ENCODE measurements at regions not wholly inside any gene's neighbourhood (a gene's known extent, or its start where the extent isn't known, plus 50 kb on each side); places are given as distances from the start of the nearest gene placed in this dataset.

DNA sequence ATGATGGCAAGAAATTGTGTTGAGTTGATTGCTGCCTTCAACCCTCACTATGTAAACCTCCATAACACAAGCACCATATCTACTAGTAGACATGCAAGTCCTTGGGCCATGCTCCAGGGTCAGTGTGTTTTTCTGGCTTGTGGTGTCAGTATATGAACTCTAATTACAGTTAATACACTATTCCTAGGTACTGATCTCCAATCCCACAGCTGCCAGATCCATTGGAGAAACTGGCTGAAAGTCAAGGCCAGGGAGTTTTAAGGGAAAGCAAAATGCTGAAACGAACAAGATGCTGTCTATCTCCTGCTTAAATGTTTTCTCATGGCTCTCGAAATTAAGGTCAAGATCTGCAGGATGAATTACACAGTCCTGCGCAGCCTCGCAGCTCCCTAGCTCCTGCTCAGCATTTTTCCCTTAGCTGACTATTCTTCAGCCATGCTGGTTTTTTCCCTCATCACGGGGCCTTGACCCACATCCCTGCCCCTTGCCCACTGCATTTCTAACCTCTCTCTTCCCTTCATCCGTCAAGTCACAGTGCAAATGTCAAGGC, 425.0 kb upstream of the ADAMTS9 start:
- no peak for DNase-seq (ENCODE audit: low spot score)

DNA sequence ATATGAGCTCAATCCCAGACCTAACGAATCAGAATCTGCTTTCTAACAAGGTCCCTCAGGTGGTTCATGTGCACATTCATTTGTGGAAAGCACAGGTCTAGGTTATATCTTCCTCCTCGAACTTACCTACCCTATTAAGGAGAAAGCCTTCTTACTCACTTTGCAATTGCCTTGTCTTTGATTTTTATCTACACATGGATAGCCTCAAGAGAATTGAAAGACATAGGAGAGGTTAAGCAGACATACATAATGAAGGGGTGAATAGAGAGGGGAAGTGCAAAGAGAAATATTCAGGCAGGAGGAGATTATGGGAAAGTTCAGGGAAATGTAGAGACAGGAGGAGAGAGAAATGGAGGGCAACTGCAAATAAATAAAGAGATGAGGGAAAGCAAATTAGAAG, 422.9 kb upstream of the ADAMTS9 start:
- DNase-seq (ENCODE audit: low spot score), result no peak

DNA sequence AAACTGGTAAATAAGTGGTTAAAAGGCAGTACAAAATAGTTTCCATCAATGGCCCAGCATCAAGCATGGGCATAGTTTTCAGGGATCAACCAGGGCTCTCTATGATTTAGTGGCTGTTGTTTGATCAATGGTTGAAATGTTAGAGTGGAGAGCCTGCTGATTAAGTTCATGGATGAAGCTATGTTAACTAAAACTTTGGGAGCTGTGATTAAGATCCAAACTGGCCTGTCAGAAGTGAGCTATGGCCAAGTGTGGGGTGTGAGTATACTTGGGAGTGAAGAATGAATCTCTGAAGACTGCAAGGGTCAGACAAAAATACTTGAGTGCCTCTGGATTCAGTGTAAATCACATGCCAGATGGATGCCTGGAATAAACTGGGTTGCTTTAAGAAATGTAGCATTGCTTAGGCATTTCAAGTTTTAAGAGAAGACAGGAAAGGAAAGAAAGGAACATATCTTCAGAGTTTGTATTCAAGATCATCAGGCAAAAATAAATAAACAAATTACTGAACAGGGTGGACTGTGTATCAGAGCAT, 422.2 kb upstream of the ADAMTS9 start:
- DNase-seq (ENCODE audit: low spot score), result no peak

DNA sequence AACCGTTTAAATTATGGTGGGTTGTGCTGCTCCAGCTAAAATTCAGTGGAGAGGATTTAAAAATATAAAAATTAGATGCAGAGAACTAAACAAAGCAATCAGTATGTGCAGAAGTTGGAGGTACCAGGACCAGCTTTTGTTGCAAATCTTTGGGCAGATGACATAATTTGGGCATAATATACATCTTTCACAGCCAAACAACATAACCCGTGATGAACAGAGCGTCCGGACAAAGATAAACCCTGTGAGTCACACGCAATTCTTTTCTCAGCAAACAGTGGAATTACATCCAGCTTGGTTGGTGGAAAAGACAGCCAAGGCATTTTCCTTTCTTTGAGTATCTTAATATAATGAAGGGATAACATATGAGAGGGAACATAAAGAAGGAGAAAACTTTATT, 419.4 kb upstream of the ADAMTS9 start:
- peak; percentile 43 for DNase-seq (ENCODE audit: low spot score)

DNA sequence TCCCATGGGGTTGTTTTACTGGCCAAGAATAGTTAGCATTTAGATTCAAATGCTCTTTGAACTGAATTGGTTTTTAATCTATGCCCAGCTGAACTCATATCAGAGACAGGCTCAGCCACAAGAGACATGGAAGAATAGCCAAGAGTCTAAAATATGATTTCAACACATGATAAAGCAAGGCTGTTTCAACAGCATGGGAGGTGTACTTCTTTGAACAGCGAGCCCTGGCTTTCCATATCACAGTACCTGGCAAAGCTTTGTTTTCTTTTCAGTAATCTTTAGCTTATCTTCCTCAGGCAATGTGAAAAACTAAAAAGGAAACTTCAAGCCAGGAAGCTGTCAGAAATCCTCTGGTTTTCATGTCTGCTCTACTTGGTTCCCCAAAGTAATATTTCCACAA, 413.6 kb upstream of the ADAMTS9 start:
- DNase-seq (ENCODE audit: low spot score), result no peak

DNA sequence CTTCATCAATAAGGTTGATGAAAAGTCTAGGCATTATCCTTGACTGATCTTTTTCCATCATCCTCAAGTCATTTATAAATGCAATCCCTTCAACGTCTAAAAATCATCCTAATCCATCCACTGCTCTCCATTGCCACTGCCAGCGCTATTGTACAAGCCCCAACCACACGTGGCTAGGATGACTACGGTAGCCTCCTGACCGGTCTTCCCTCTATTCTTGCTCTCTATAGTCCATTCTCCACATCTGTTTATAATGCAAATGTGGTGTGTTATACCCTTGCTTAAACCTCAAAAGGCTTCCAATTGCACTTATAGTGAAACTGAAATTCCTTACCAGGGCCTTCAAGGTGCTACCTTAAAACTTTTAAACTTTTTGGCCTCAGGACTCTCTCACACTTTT, 410.6 kb upstream of the ADAMTS9 start:
- no peak for DNase-seq (ENCODE audit: low spot score)

DNA sequence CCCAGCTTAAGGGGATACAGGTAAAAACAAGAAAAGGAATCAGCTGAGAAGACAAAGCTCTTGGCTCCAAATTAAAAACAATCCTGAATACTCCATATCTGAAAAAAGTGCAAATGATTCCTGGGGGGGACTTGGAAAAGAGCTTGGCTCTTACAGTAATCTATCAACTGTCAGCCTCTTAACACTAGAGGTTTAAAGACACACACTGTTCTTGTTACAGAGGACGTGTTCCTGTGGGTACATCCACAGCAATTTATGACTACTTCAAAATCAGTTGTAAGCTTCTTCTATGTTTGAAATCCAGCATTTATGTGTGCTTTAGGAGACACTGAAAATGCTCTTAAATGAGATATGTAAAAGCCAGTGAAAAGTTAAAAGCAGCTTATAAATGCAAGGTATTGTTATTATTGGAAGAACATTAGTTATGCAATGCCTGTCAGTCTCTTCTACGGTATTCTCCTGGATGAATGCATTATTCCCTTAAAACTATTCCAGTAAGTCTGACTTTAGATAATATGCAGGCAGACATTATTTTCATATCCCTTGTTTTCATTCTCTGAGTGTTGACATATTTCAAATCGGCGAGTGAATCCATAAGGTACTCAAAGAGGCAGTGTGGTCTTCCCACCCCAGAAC, 408.4 kb upstream of the ADAMTS9 start:
- DNase-seq (ENCODE audit: low spot score), result no peak

DNA sequence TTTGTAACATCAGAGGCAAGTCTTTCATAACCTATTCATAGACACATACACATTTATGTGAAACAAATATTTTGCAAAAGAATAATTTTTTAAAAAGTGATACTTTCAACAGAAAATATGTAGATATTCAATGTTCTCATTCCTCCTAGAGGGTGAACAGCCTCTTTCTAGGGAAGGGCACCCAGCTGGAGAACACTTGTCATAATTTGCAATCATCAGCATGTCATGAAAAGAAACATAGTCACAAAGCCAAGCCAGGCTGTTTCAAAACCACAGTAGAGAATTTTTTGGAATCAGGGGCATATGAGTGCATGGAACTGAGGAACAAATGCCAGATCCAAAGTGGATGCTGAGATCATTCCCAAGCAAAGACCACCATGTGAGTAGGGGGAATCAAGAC, 406.9 kb upstream of the ADAMTS9 start:
- no peak for DNase-seq (ENCODE audit: low spot score)

DNA sequence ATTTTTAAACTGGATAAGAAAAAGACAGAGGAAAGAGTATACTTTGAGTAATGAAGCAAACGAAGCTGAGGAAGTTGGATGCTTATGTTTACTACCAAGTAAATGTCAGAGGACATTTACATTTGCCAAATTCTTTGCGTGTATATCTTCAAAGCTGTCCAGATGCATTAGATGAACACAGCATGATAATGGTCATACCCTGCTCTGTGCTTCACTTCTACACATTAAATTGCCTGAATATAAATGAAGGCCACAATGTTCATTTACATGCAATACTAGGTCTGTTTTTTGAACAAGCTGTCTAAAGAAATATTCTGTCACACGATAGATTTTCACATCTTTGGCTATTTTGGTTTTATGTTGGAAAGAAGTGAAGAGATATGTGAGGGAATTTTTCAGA, 405.8 kb upstream of the ADAMTS9 start:
- no peak for DNase-seq (ENCODE audit: low spot score)

DNA sequence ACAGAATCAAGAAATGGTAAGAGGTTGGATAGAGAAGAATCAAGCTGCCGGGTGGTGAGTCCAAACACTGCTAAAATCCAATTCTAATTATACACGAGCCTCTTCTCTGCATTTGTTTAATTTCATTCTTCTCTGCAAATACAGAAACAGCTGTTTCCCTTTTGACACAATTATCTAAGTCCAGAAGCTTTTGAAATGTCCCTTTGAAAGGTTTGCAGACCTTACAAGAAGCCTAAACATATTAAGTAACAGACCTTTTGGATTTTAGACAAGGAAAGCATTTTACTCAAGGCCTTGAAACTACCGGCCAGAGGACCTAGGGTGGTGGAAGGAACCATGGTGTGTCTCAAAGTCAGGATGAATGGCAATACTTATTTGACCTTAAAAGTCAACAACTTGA, 403.8 kb upstream of the ADAMTS9 start:
- no peak for DNase-seq (ENCODE audit: low spot score)

DNA sequence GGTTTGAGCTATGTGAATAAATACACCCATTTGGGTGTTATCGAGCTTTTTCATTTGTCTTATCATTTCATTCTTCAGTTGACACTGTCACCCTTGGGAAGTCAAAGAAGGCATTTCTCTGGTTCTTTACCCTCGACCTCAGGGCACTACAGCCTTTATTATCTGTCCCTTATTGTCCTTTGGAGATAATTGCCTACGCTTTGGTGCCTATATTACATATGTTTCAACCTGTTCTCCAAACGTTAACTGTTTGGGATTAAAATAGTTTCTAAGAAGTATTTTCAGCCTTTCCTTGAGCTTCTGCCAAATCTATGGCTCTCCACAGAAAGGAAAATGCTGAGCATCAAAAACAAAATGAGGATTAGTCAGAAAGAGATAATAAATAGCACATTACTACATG, 395.4 kb upstream of the ADAMTS9 start:
- DNase-seq (ENCODE audit: low spot score), result peak; percentile 9

DNA sequence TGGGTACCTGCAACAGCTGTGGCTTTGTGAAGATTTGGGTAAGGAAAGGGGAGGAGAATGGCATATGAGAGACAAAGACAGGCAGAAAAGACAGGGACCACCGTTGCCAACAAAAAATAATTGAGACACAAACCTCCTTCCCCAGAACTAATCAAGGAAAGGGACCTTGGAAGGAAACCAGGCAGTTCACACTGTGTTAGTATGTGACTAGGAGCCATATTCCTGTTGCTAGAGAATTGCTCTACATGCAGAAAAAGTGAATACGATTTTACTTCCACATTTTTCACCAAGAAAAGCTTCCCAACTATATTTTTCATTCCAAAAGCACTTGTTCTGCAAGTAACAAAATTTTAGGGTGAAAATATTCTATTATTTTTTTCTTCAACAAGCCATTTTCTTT, 393.7 kb upstream of the ADAMTS9 start:
- DNase-seq (ENCODE audit: low spot score), result no peak

DNA sequence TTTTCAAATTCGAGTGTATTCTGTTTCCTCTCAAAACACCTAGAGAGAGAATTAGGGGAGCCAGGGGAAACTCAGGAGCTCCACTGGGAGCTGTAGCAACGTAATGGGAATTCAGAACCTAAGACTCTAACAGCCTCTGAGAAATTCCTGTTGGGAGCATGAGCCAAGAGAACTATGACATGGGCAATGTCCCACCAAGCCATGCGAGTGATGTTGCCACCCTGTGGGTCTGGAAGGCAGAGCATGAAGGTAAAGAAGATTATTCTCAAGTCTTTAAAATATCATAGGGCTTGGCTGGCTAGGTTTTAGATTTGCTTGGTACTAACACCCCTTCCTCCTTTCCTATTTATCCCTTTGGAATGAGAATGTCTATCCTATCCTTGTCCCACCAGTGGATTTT, 392.6 kb upstream of the ADAMTS9 start:
- DNase-seq (ENCODE audit: low spot score), result no peak

DNA sequence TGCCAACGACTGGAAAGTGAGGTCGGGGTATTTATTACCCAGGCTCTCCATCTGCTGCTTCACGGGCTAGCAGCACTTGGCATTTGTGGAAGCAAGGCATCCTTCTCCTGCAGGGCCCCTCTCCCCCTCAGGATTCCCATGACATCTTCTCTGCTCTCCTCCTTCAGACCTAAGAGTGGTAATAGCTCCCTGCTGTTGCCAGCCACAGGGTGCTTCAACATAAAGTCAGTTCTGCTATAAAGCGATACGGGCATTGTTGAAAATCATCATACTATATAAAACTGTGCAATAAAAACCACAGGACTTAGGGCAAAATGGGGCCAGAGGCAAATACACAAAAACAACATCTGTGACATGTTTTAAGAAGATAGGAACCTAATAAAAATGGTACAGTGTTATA, 391.8 kb upstream of the ADAMTS9 start:
- no peak for DNase-seq (ENCODE audit: low spot score)

DNA sequence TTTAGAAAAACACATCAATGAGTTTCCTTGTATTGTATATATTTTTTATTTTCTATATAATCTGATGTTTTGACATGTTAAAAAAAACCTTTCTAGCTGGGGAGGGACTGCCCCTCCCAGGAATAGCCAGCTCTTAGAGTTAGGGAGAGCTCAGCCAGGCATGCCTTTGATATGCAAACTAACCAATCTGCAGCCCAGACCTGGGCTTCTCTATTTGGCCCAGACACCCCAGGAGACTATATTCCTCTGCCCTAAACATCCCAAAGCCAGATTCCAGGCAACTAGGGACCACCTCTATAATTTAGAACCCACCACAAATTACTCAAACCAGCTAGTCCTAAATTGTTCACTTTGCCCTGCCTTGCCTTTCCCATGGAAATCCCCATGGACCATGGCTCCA, 390.9 kb upstream of the ADAMTS9 start:
- no peak for DNase-seq (ENCODE audit: low spot score)

DNA sequence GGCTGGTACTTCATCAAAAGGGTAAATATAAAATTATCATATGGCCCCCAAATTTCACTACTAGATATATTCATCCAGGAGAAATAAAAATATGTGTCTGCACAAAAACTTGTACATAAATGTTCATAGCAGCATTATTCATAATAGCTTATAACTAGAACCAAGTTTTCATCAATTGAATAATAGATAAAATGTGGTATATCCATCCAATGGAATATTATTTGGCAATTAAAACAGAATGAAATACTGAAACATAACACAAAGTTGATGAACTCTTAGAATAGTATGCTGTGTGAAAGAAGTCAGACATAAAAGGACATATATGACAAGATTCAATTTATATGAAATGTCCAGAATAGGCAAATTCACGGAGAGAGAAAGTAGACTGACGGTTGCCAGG, 389.3 kb upstream of the ADAMTS9 start:
- DNase-seq (ENCODE audit: low spot score), result no peak

DNA sequence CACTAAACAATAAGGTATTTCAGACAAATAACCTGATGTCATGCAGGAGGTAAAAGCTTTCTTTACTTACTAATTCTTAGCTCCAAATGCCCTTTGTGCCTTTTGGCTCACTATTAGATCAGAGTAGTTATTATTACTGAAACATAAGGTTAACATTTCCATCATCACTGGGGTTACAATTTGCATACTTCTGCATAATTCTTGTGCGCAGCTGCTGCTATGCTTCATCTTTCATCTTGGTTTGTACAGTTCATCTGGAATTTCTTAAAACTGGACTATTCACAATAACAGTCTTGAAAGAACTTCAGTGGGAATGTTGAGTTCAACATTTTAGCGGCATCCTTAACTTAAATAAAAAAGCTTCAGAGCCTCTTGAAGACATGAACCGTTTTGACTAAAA, 383.2 kb upstream of the ADAMTS9 start:
- DNase-seq (ENCODE audit: low spot score), result no peak

DNA sequence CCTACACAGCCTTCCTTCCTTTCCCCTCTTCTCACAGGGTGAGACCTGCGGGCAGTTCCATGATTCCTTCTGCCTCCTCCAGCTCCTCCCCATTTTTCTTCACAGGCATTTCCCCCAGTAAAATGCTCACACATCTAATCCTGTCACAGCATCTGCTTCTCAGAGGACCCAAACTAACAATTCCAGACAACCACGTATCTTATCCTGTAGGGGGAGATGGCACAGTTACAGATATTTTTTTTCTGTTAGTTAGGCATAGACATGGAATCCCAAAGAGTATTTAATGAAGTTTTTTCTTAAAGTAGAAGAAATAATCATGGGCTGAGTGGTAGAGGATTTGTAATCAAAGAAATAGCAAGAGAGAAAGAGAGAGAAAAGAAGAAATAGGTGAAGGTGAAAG, 373.1 kb upstream of the ADAMTS9 start:
- no peak for DNase-seq (ENCODE audit: low spot score)

DNA sequence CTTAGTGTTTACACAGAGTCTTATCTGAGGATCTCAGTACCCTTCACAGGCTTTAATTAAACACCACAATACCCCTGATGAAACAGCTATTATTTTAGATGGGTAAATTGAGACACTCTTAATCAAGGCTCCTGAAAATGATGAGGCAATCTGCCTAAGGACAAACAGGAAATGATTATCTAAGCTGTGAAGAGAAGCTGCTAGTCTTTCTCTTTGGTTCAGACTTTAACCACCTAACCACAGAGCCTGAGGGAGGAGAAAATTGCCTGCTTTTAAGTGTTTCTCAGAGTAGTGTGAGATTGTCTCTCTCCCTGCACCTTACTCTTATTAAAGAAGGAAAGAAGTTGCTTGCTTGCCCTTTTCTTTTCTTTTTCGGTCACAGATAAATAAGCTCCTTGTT, 364.3 kb upstream of the ADAMTS9 start:
- peak; percentile 7 for DNase-seq (ENCODE audit: low spot score)

DNA sequence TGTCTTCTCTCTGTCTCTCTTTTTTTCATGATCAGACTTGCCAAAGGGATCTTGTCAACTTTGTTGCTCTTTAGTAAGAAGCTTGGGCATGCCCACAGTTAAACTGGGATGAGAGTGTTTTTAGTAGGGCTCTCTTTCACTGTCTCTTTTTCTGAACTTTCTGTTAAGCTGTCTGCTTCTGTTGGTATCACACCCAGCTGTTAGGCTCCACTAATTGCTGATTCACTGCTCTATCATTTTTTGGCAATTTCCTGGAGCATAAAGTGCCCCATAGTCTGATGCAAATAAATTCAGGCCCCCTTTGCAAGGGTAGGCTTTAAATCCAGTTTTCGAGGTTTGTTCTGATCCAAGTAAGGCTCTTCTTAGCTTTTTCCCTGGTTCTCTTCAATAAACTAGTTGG, 360.4 kb upstream of the ADAMTS9 start:
- DNase-seq (ENCODE audit: low spot score), result no peak

DNA sequence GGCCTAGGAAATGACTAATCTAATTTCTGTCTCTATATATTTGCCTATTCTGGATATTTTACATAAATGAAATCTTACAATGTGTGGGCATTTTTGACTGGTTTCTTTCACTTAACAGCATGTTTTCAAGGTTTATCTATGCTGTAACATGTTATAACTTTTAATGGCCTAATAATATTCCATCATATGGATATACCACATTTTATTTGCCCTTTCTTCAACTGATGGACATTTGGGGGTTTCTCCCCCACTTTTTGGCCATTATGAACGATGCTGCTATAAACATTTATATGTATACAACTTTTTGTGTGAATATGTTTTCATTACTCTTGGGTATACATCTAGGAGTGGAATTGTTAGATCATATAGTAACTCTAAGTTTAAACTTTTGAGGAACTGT, 357.3 kb upstream of the ADAMTS9 start:
- DNase-seq (ENCODE audit: low spot score), result no peak

DNA sequence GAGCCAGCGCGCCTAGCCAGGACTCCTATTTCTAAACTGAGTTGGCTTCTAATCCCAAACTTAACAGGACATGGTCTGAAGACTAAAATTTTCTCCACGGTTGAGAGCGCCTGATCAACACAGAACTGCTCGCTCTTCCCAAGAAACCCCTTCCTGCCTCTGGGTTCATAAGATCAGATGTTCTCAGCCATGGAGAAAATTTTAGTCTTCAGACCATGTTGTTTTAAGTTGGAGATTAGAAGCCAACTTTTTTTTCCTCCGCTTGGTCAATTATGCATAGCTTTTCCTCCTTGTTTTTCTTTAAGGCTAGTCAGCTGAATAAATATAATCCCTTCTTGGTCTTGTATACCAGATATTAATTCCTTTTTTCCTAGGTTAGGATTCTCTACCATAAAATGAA, 356.6 kb upstream of the ADAMTS9 start:
- DNase-seq (ENCODE audit: low spot score), result no peak

DNA sequence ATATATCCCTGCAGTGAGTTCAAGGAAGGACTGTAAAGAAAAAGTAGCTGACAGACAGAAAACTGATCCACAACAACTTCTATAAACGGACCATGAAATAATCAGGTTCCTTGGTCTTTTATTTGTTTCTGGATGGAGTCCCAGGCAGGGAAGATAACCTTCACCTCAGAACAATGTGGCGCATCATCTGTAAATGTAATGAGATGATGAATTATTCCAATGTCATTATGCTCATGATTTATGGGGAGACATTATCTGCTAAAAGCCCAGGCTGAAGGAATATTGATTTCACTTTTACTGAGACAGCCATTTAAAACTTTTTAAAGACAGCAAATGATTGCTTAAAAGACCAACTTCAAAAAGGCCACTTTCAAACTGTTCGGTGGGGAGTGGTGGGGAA, 354.9 kb upstream of the ADAMTS9 start:
- DNase-seq (ENCODE audit: low spot score), result no peak

DNA sequence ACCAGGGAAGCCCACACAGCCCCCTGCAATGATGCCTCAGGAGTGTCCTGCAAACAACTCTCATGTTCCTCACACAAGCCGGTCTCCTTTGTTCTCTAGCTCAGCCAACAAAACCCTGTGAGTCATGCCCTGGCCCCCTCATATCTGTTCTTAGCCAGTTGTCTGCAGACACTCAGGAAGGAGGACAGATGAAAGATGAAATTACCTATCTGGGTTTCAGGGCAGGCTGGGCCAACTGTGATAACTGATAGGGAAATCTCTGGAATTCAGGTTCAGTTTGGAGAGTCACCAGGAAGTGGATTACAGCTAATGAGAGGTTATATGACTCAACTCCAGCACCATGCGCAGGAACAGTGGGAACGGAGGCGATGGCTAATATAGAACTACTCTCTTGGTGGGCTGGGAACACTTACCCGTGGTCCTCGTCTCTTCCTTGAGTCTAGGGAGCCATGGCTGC, 352.0 kb upstream of the ADAMTS9 start:
- no peak for DNase-seq (ENCODE audit: low spot score)

Data from AG08395 (cell line).